HUES6 (cell line): ENCODE measurements at regions not wholly inside any gene's neighbourhood (a gene's known extent, or its start where the extent isn't known, plus 50 kb on each side); places are given as distances from the start of the nearest gene placed in this dataset.

Experiments used
- H3K27ac ChIP-seq: 2 replicates; pipeline ENCODE4 v1.7.0; 2013; ENCODE audit warnings: low read depth, mild to moderate bottlenecking, low read length, inconsistent platforms
- H3K27me3 ChIP-seq: 2 replicates; pipeline ENCODE4 v1.6.1; 2013; ENCODE audit warnings: low read length; ENCODE audit not compliant: control insufficient read depth, insufficient read depth
- H3K36me3 ChIP-seq: 2 replicates; pipeline ENCODE4 v1.6.1; 2013; ENCODE audit warnings: low read length; ENCODE audit not compliant: control insufficient read depth, insufficient read depth
- H3K4me1 ChIP-seq: 2 replicates; pipeline ENCODE4 v1.6.1; 2013; ENCODE audit warnings: low read length; ENCODE audit not compliant: control insufficient read depth, insufficient read depth
- H3K4me3 ChIP-seq: 2 replicates; pipeline ENCODE4 v1.5.1; 2013; ENCODE audit warnings: low read depth, low read length
- H3K9ac ChIP-seq: one replicate; pipeline ENCODE4 v1.6.1; 2013; ENCODE audit warnings: mild to moderate bottlenecking, low read length
- H3K9me3 ChIP-seq: 2 replicates; pipeline ENCODE4 v1.6.1; 2013; ENCODE audit warnings: low read depth, low read length; ENCODE audit not compliant: control insufficient read depth, insufficient read depth

DNA sequence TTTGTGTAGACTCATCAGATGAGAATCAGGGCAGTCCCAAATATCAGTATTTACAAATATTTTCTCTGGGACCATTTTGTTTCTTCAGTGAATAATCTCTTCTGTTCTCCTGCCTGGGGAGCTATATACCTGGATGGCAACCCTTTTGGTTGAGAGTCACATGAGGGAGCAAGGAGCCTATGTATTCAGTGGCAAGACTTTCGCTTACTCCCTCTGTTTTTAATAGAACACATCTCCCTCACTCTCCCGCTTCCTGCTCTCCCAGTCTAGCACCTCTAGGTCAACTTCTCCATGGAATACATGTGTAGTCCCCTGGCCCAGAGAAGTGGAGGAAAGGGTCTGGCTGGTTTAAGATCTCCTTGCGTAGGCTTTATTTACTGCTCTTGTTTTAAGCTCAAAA, 600.3 kb downstream of the CCDC85A start:
- H3K27ac ChIP-seq = no peak overlapping the region
- H3K27me3 ChIP-seq = no peaks in the 10 kb centered on the region
- no peak overlapping the region for H3K9ac ChIP-seq
- no peaks in the 10 kb centered on the region for H3K4me1 ChIP-seq
- no peaks in the 10 kb centered on the region for H3K36me3 ChIP-seq
- no peak overlapping the region for H3K4me3 ChIP-seq
- H3K9me3 ChIP-seq = no peaks in the 10 kb centered on the region

GRCh38 chr2:56801214-56801613, 617.4 kb downstream of the CCDC85A start:
- Histone ChIP-seq H3K4me1 (no peaks in the 10 kb centered on the region), H3K9me3 (no peaks in the 10 kb centered on the region), H3K36me3 (no peaks in the 10 kb centered on the region), H3K9ac (no peak overlapping the region), H3K27me3 (no peaks in the 10 kb centered on the region), H3K27ac (no peak overlapping the region), H3K4me3 (no peak overlapping the region)

GRCh38 chr2:56801770-56802169, 618.0 kb downstream of the CCDC85A start:
- no peak overlapping the region for H3K27ac ChIP-seq
- H3K9me3 ChIP-seq = no peaks in the 10 kb centered on the region
- H3K9ac ChIP-seq = no peak overlapping the region
- no peaks in the 10 kb centered on the region for H3K36me3 ChIP-seq
- no peak overlapping the region for H3K4me3 ChIP-seq
- no peaks in the 10 kb centered on the region for H3K4me1 ChIP-seq
- H3K27me3 ChIP-seq = no peaks in the 10 kb centered on the region

DNA sequence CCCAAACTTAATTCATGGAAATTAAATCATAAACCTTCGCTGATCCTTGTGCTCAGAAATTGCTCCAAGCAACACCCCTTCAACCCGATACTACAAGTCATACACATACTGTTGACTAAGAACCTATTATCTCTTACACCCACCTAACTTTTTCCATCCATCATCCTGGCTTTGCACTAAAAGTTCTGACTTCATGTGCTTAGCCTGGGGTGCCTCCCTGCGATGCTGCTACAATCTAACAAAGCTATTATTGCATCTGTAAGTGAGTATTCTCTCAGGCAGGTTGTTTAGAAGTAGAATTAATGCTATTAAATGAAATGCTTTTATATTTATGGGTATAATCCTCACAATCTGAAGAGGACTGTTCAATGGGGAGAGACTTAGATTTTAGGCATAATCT, 619.8 kb downstream of the CCDC85A start:
- H3K36me3 ChIP-seq = no peaks in the 10 kb centered on the region
- H3K4me3 ChIP-seq = no peak overlapping the region
- no peak overlapping the region for H3K27ac ChIP-seq
- no peaks in the 10 kb centered on the region for H3K27me3 ChIP-seq
- no peak overlapping the region for H3K9ac ChIP-seq
- H3K9me3 ChIP-seq = no peaks in the 10 kb centered on the region
- no peaks in the 10 kb centered on the region for H3K4me1 ChIP-seq

- Histone ChIP-seq H3K4me3 (no peak overlapping the region), H3K4me1 (no peaks in the 10 kb centered on the region), H3K9ac (no peak overlapping the region), H3K9me3 (no peaks in the 10 kb centered on the region), H3K36me3 (no peaks in the 10 kb centered on the region), H3K27ac (no peak overlapping the region), H3K27me3 (no peaks in the 10 kb centered on the region)
These were observed 623.1 kb downstream of the CCDC85A start for GRCh38 chr2:56806924-56807323.

- Histone ChIP-seq H3K9ac (no peak overlapping the region), H3K36me3 (no peaks in the 10 kb centered on the region), H3K4me3 (no peak overlapping the region), H3K9me3 (no peaks in the 10 kb centered on the region), H3K27ac (no peak overlapping the region), H3K27me3 (no peaks in the 10 kb centered on the region), H3K4me1 (no peaks in the 10 kb centered on the region)
These were observed 624.1 kb downstream of the CCDC85A start for GRCh38 chr2:56807861-56808260.

DNA sequence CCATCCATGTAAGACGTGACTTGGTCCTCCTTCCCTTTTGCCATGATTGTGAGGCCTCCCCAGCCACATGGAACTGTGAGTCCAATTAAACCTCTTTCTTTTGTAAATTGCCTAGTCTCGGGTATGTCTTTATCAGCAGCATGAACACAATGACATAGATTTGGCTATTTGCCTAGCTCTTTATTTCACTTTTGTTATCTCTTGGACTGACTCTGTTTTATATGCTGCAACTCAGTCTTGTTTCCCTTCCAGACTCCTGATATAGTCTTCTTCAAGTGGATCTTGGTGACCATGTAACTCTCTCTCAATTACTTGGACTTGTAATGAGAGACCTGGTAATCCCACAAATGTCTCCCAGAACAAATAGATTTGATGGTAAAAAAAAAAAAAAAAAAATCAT, 627.6 kb downstream of the CCDC85A start:
- Histone ChIP-seq H3K27ac (no peak overlapping the region), H3K36me3 (no peaks in the 10 kb centered on the region), H3K4me1 (no peaks in the 10 kb centered on the region), H3K9ac (no peak overlapping the region), H3K9me3 (no peaks in the 10 kb centered on the region), H3K27me3 (no peaks in the 10 kb centered on the region), H3K4me3 (no peak overlapping the region)

DNA sequence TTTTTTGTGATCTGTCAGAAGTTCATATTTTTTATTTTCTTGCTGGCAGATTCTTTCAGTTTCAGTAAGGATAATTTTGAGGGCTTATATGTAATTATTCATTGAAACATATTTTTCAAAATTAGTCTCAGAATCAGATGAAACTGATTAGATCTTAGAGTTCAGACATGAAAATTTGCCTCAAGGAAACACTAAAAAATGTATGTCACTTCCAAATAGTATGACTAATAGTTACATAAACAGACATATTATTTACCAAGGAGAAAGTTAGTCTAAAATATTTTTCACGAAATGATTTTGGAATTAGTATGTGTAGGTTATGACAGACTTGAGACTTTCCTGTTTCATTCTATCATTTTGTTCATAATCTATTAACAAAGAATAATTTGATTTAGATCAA, 628.6 kb downstream of the CCDC85A start:
- Histone ChIP-seq H3K27me3 (no peaks in the 10 kb centered on the region), H3K9me3 (no peaks in the 10 kb centered on the region), H3K27ac (no peak overlapping the region), H3K4me1 (no peaks in the 10 kb centered on the region), H3K36me3 (no peaks in the 10 kb centered on the region), H3K4me3 (no peak overlapping the region), H3K9ac (no peak overlapping the region)

GRCh38 chr2:56813490-56813889, 629.7 kb downstream of the CCDC85A start:
- Histone ChIP-seq H3K4me1 (no peaks in the 10 kb centered on the region), H3K9me3 (no peaks in the 10 kb centered on the region), H3K36me3 (no peaks in the 10 kb centered on the region), H3K9ac (no peak overlapping the region), H3K4me3 (no peak overlapping the region), H3K27me3 (no peaks in the 10 kb centered on the region), H3K27ac (no peak overlapping the region)

- Histone ChIP-seq H3K36me3 (no peaks in the 10 kb centered on the region), H3K27me3 (no peaks in the 10 kb centered on the region)
These were observed 632.9 kb downstream of the CCDC85A start for GRCh38 chr2:56816666-56817065.

DNA sequence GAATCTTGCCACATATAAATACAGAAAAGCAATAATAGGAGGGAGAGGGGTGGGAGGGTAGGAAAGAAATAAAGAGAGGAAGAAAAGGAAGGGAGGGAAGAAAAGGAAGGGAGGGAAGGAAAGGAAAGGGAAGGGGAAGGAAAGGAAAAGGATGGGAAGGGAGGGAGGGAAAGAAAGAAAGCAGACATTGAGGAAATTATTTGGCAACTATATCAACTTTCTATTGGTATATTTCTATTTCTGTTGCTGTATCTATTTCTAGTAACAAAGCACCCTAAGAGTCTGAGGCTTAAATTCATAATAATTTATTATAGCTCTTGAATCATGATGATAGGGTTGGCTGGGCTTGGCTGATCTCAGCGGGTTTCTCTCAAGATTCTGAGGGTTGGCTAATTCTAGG, 648.0 kb downstream of the CCDC85A start:
- Histone ChIP-seq H3K27me3 (no peaks in the 10 kb centered on the region), H3K4me3 (no peak overlapping the region), H3K4me1 (no peaks in the 10 kb centered on the region), H3K9me3 (no peaks in the 10 kb centered on the region), H3K9ac (no peak overlapping the region), H3K27ac (no peak overlapping the region), H3K36me3 (no peaks in the 10 kb centered on the region)

More at GRCh38 chr2:56816666-56817065, 632.9 kb downstream of the CCDC85A start:
- no peak overlapping the region for H3K4me3 ChIP-seq
- H3K4me1 ChIP-seq = no peaks in the 10 kb centered on the region
- no peaks in the 10 kb centered on the region for H3K9me3 ChIP-seq
- no peak overlapping the region for H3K27ac ChIP-seq
- H3K9ac ChIP-seq = no peak overlapping the region

DNA sequence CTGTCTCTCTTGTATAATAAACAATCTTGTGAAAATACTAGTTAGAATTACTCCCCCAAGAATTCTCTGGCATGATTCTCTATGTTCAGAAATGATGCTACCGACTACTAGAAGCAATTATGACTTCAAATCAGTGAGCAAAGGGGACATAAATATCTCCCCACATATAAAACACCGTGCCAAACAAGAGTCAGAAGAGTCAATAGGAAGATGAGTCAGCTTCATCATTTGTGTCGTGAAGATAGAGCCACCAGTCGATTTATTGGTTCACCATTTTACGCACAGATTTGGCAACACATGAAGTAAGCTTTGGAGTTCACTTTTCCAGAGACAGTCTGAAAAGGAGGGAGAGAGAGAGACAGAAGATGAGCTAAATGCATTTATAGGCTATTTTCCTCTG, 650.9 kb downstream of the CCDC85A start:
- Histone ChIP-seq H3K9me3 (no peaks in the 10 kb centered on the region; the same call in 1 of the 2 replicates), H3K4me1 (no peaks in the 10 kb centered on the region), H3K36me3 (no peaks in the 10 kb centered on the region), H3K27ac (no peak overlapping the region), H3K9ac (no peak overlapping the region), H3K27me3 (no peaks in the 10 kb centered on the region), H3K4me3 (no peak overlapping the region)
